PC-3 (cell line): ENCODE measurements at regions not wholly inside any gene's neighbourhood (a gene's known extent, or its start where the extent isn't known, plus 50 kb on each side); places are given as distances from the start of the nearest gene placed in this dataset.
A peak's percentile ranks its signal among the peaks of the same experiment; 100 is the strongest.

ENCODE experiments used
- ATAC-seq: fragments of 200-7000 bp; cut with Tn5 transposase; 2 replicates; pipeline ENCODE4 v1.9.1; 2020; ENCODE audit warnings: mild to moderate bottlenecking, moderate library complexity
- BruUV-seq: library from RNA; stranded (reverse); fragments of 400-500 nt; replicated peaks from 2 replicates; lab custom pipeline; 2021; lab: Mats Ljungman, UMichigan
- CTCF ChIA-PET: fragments of 300-600 bp; sonication (Branson Sonifier 250); formaldehyde crosslinking; loops from one replicate; lab custom pipeline; 2022; ENCODE audit warnings: antibody characterized with exemption; lab: Charles Lee
- POLR2A ChIA-PET: fragments of 300-600 bp; sonication (Branson Sonifier 250); formaldehyde crosslinking; loops from one replicate; lab custom pipeline; 2022; ENCODE audit warnings: antibody characterized with exemption; ENCODE audit not compliant: unreplicated experiment; lab: Charles Lee
- DNase-seq: peaks from one replicate; pipeline ENCODE4 v3.0.0-alpha.2; 2015
- H2AFZ ChIP-seq: fragments of 300-600 bp; sonication (generic); 2 replicates; pipeline ENCODE4 v1.6.0; 2016; ENCODE audit warnings: antibody characterized with exemption, low read length
- H3F3A ChIP-seq: fragments of 300-600 bp; sonication (generic); one replicate; pipeline ENCODE4 v1.6.0; 2017; ENCODE audit warnings: antibody characterized with exemption, low read length, control low read depth, mild to moderate bottlenecking; ENCODE audit not compliant: unreplicated experiment
- H3K27ac ChIP-seq: fragments of 300-600 bp; sonication (generic); 2 replicates; pipeline ENCODE4 v1.5.1; 2016; ENCODE audit warnings: mild to moderate bottlenecking, low read length
- H3K27me3 ChIP-seq: fragments of 300-600 bp; sonication (generic); 2 replicates; pipeline ENCODE4 v1.6.1; 2016; ENCODE audit warnings: low read length, mixed read lengths
- H3K36me3 ChIP-seq: fragments of 300-600 bp; sonication (generic); 2 replicates; pipeline ENCODE4 v1.6.1; 2016; ENCODE audit warnings: low read depth, mixed run types, low read length, mixed read lengths
- H3K4me1 ChIP-seq: fragments of 300-600 bp; sonication (generic); 2 replicates; pipeline ENCODE4 v1.5.1; 2016; ENCODE audit warnings: low read length; ENCODE audit not compliant: insufficient read depth
- H3K4me2 ChIP-seq: fragments of 300-600 bp; sonication (generic); 2 replicates; pipeline ENCODE4 v1.6.0; 2016; ENCODE audit warnings: low read length
- H3K4me3 ChIP-seq: fragments of 300-600 bp; sonication (generic); 2 replicates; pipeline ENCODE4 v1.5.1; 2016; ENCODE audit warnings: mild to moderate bottlenecking, low read length, mixed read lengths
- H3K79me2 ChIP-seq: fragments of 300-600 bp; sonication (generic); 2 replicates; pipeline ENCODE4 v1.6.1; 2017; ENCODE audit warnings: low read length, mixed read lengths
- H3K9ac ChIP-seq: fragments of 300-600 bp; sonication (generic); 2 replicates; pipeline ENCODE4 v1.6.0; 2016; ENCODE audit warnings: mild to moderate bottlenecking, low read length
- H3K9me2 ChIP-seq: fragments of 300-600 bp; sonication (generic); replicated peaks from 2 replicates; pipeline ENCODE4 v1.6.1; 2016; ENCODE audit warnings: mixed run types, low read length, mixed read lengths
- H3K9me3 ChIP-seq: fragments of 300-600 bp; sonication (generic); 2 replicates; pipeline ENCODE4 v1.6.1; 2016; ENCODE audit warnings: low read length, mixed read lengths
- H4K20me1 ChIP-seq: fragments of 300-600 bp; sonication (generic); 2 replicates; pipeline ENCODE4 v1.6.1; 2016; ENCODE audit warnings: low read length, mixed read lengths
- EZH2 ChIP-seq: fragments of 300-600 bp; sonication (generic); IDR thresholded peaks from one replicate; pipeline ENCODE4 v1.6.1; 2017; ENCODE audit warnings: antibody characterized with exemption, mild to moderate bottlenecking, low read length; ENCODE audit not compliant: unreplicated experiment
- EZH2phosphoT487 ChIP-seq: fragments of 300-600 bp; sonication (generic); IDR thresholded peaks from 2 replicates; pipeline ENCODE4 v1.6.1; 2018; ENCODE audit warnings: mild to moderate bottlenecking, antibody characterized with exemption, low read length, borderline replicate concordance
- intact Hi-C: fragments of 100-400 bp; cut with micrococcal nuclease; formaldehyde crosslinking; loops from 2 replicates; pipeline ENCODE4 v1.9.0; 2023
- TF ChIP-seq, protein P1 (sequence below): fragments of 300-600 bp; sonication (generic); conservative IDR thresholded peaks from 2 replicates; pipeline ENCODE4 v1.5.1; 2017; ENCODE audit warnings: antibody characterized with exemption, low read depth, mild to moderate bottlenecking, low read length

DNA sequence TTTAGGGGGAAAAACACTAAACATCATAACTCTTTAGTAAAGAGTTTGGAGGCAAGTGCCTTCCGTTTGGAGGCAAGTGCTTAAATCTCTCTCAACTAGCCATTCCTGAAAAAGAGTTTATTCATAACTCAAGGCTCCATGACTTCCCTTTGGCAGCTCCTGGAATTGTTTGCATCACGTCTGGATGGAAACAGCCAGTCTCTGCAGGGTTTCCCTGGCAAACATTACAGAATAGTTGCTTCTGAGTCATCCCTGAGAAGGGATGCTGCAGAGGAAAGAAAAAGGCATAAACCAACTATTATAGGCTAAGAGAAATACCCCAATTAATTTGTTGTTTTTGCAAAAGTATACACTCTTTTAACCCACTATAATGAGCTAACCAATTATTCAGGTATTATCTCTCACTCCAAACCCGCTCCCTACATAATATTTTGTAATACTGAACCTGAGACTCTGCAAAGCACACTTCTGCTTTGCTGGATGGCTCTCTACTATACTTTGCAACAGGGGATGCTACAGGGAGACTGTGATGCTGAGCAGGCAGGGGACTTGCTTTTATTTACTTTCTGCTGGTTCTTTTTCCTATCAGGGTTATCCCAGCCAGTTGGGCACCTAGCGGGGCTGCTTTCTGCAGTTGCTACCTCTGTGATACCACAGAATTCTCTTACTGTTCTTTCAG, 497.7 kb downstream of the FUT8 start:
- H2AFZ ChIP-seq, result no peak overlapping the region
- intact Hi-C loops, result no loop called here
- no peak overlapping the region for H3K9ac ChIP-seq
- no peaks in the 10 kb centered on the region for H3K4me1 ChIP-seq
- no peak overlapping the region for H3K27ac ChIP-seq
- H3K9me2 ChIP-seq, result no peaks in the 10 kb centered on the region
- no peaks in the 10 kb centered on the region for H3F3A ChIP-seq
- no peak overlapping the region for H3K4me3 ChIP-seq
- H4K20me1 ChIP-seq, result no peaks in the 10 kb centered on the region
- ChIA-PET CTCF (no interaction called here), POLR2A (no interaction called here)
- ATAC-seq (peak; percentile 90), DNase-seq (peak; percentile 48)
- no TSS peak for BruUV-seq
- peaks cover 31% of the 10 kb centered on the region for H3K27me3 ChIP-seq
- TF ChIP-seq EZH2phosphoT487 (no peak), EZH2 (no peak)
- TF ChIP-seq, protein P1, sequence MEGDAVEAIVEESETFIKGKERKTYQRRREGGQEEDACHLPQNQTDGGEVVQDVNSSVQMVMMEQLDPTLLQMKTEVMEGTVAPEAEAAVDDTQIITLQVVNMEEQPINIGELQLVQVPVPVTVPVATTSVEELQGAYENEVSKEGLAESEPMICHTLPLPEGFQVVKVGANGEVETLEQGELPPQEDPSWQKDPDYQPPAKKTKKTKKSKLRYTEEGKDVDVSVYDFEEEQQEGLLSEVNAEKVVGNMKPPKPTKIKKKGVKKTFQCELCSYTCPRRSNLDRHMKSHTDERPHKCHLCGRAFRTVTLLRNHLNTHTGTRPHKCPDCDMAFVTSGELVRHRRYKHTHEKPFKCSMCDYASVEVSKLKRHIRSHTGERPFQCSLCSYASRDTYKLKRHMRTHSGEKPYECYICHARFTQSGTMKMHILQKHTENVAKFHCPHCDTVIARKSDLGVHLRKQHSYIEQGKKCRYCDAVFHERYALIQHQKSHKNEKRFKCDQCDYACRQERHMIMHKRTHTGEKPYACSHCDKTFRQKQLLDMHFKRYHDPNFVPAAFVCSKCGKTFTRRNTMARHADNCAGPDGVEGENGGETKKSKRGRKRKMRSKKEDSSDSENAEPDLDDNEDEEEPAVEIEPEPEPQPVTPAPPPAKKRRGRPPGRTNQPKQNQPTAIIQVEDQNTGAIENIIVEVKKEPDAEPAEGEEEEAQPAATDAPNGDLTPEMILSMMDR, result no peak
- H3K36me3 ChIP-seq, result no peaks in the 10 kb centered on the region
- no peaks in the 10 kb centered on the region for H3K9me3 ChIP-seq
- no peaks in the 10 kb centered on the region for H3K79me2 ChIP-seq
- H3K4me2 ChIP-seq, result no peak overlapping the region

DNA sequence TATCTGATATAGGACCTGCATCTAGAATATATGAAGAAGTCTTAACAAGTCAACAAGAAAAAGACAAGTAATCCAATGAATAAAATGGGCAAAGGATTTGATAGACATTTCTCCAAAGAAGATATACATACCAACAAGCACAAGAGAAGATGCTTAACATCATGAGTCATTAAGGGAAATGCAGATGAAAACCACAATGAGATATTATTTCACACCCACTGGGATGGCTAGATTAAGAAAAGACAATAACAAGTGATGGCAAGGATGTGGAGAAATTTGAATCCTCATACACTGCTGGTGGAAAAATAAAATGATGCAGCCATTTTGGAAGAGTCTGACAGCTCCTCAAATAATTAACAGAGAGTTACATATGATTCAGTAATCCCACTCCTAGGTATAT, 502.6 kb downstream of the FUT8 start:
- Histone ChIP-seq H3K79me2 (no peaks in the 10 kb centered on the region), H2AFZ (no peak overlapping the region), H3K27ac (no peak overlapping the region), H3K4me1 (no peaks in the 10 kb centered on the region), H3F3A (no peaks in the 10 kb centered on the region), H3K9me2 (no peaks in the 10 kb centered on the region), H3K27me3 (peaks cover 58% of the 10 kb centered on the region), H3K4me2 (no peak overlapping the region), H3K9me3 (no peaks in the 10 kb centered on the region), H3K4me3 (no peak overlapping the region), H3K36me3 (no peaks in the 10 kb centered on the region), H4K20me1 (no peaks in the 10 kb centered on the region), H3K9ac (no peak overlapping the region)
- BruUV-seq, result no TSS peak
- intact Hi-C loops, result no loop called here
- TF ChIP-seq EZH2phosphoT487 (no peak), EZH2 (no peak)
- TF ChIP-seq, protein P1, result no peak
- ATAC-seq, result no peak
- DNase-seq, result no peak
- ChIA-PET POLR2A (no interaction called here), CTCF (no interaction called here)

DNA sequence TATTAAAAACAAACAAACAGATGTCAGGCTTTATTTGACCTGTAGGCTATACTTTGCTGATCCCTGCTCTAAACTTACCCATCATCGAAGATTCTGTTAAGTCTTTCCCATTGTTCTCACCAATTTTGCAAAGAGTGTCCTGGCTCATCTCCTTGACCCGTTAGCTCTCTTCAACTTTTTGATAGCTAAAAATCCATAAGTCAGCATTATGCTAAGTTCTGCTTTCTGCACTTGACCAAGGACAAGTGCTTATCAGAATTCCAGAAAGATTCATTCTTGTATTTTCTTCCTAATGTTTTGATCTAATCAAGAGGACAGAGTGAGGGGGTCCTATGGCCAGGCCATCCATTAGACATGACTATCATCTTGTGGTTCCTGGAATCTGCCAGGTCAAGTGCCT, 503.5 kb downstream of the FUT8 start:
- no peaks in the 10 kb centered on the region for H3K9me3 ChIP-seq
- no peak overlapping the region for H3K9ac ChIP-seq
- no peak overlapping the region for H3K4me3 ChIP-seq
- intact Hi-C loops, result no loop called here
- TF ChIP-seq EZH2 (no peak), EZH2phosphoT487 (no peak)
- TF ChIP-seq, protein P1, result no peak
- no peaks in the 10 kb centered on the region for H3F3A ChIP-seq
- no peak overlapping the region for H3K4me2 ChIP-seq
- H3K79me2 ChIP-seq, result no peaks in the 10 kb centered on the region
- CTCF ChIA-PET, result no interaction called here
- no peak overlapping the region for H2AFZ ChIP-seq
- POLR2A ChIA-PET, result no interaction called here
- ATAC-seq, result no peak
- peaks cover 61% of the 10 kb centered on the region for H3K27me3 ChIP-seq
- no peaks in the 10 kb centered on the region for H3K9me2 ChIP-seq
- no peaks in the 10 kb centered on the region for H3K36me3 ChIP-seq
- H3K4me1 ChIP-seq, result no peaks in the 10 kb centered on the region
- BruUV-seq, result no TSS peak
- H3K27ac ChIP-seq, result no peak overlapping the region
- no peak for DNase-seq
- H4K20me1 ChIP-seq, result no peaks in the 10 kb centered on the region
